CD4-positive, CD25-positive, alpha-beta regulatory T cell (primary cell): ENCODE measurements at regions not wholly inside any gene's neighbourhood (a gene's known extent, or its start where the extent isn't known, plus 50 kb on each side); places are given as distances from the start of the nearest gene placed in this dataset.

Experiments used
- ATAC-seq, 2 donors: fragments of 150-1000 bp; cut with Tn5 transposase; one replicate each; pipeline ENCODE4 v1.10.0; 2021; ENCODE audit warnings: low read depth in 2 of 2, moderate number of reproducible peaks in 2 of 2, moderate library complexity in 1 of 2
- DNase-seq, 3 donors: peaks; one replicate each; pipeline versions ENCODE4 v3.0.0 to v3.0.0-alpha.2; 2012 to 2022; ENCODE audit warnings: mixed read lengths in 1 of 3
- H3K27ac ChIP-seq: one replicate; pipeline ENCODE4 v1.7.0; 2013; ENCODE audit warnings: mild to moderate bottlenecking, low read length; ENCODE audit not compliant: insufficient read depth, poor library complexity, severe bottlenecking
- H3K27me3 ChIP-seq: one replicate; pipeline ENCODE4 v1.7.0; 2013; ENCODE audit warnings: low read length; ENCODE audit not compliant: control insufficient read depth, insufficient read depth
- H3K36me3 ChIP-seq: one replicate; pipeline ENCODE4 v1.7.0; 2013; ENCODE audit warnings: mild to moderate bottlenecking, low read length, moderate library complexity; ENCODE audit not compliant: control insufficient read depth, insufficient read depth
- H3K4me1 ChIP-seq: 2 replicates; pipeline ENCODE4 v1.7.0; 2013; ENCODE audit warnings: mild to moderate bottlenecking, low read length; ENCODE audit not compliant: insufficient read depth, control insufficient read depth, poor library complexity, severe bottlenecking
- H3K4me3 ChIP-seq: one replicate; pipeline ENCODE4 v1.7.0; 2013; ENCODE audit warnings: low read depth, mild to moderate bottlenecking, low read length, moderate library complexity
- H3K9me3 ChIP-seq, 2 experiments: 1 replicate in 1 of 2; 2 replicates in 1 of 2; pipeline ENCODE4 v1.7.0; 2013; ENCODE audit warnings: low read length in 2 of 2, mild to moderate bottlenecking in 1 of 2, moderate library complexity in 1 of 2; ENCODE audit not compliant: control insufficient read depth in 2 of 2
- H3K27ac Mint-ChIP-seq, 3 donors: one replicate each; pipeline ENCODE4 v1.8.0; 2020 to 2022; ENCODE audit warnings: mild to moderate bottlenecking in 3 of 3, mixed read lengths in 3 of 3, moderate library complexity in 2 of 3
- H3K27me3 Mint-ChIP-seq: one replicate; pipeline ENCODE4 v1.8.0; 2022; ENCODE audit warnings: mild to moderate bottlenecking, mixed read lengths
- H3K36me3 Mint-ChIP-seq: one replicate; pipeline ENCODE4 v1.8.0; 2020; ENCODE audit warnings: mixed read lengths
- H3K4me1 Mint-ChIP-seq, 4 donors: one replicate each; pipeline ENCODE4 v1.8.0; 2020 to 2022; ENCODE audit warnings: mixed read lengths in 4 of 4, mild to moderate bottlenecking in 1 of 4
- H3K4me3 Mint-ChIP-seq, 4 donors: one replicate each; pipeline ENCODE4 v1.8.0; 2020 to 2022; ENCODE audit warnings: mild to moderate bottlenecking in 4 of 4, mixed read lengths in 4 of 4, moderate library complexity in 3 of 4
- H3K9me3 Mint-ChIP-seq, 7 donors: one replicate each; pipeline ENCODE4 v1.8.0; 2020 to 2022; ENCODE audit warnings: mixed read lengths in 7 of 7, mild to moderate bottlenecking in 3 of 7, moderate library complexity in 2 of 7

DNA sequence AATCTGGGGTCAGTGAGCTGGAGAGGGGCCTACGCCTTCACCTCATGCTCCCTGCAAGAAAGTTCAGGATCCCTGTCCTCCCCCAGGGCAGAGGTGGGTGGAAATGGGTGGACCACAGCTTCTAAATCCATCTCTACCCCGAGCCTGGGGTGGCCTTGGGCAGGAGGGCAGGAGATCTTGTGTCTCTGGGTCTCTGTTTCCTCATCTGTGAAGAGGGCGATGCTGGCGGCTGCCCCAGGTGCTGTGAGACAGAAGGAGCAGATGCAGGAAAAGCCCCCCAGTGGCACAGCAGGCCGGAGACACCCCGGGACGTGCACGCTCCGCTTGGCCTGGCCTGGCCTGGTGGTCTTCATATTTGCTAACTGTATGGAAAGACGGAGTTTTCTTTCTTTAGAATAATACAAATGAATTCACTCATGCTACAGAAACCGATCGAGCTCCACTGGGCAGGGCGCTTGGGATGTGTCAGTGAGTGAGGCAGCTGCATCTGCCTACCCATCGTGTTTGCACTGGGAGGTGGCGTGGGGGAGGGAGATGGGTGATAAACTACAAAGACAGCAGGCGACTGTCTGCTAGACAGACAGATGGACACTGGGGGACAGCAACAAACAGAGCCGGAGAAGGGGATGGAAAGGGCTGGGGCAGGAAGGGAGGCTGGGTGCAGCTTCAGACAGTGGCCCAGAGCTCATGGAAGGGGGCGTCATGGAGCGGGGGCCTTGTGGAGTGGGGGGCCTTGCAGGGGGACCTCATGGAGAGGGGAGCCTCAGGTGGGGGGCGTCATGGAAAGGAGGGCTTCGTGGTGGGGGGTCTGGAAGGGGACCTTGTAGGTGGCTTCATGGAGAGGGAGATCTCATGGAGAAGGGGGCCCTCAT is 136.2 kb downstream of the CPZ start:
- DNase-seq, result no peak
- Histone ChIP-seq H3K27me3 (no peaks in the 10 kb centered on the region), H3K4me1 (no peaks in the 10 kb centered on the region), H3K27ac (no peak overlapping the region), H3K9me3 (no peaks in the 10 kb centered on the region), H3K4me3 (no peak overlapping the region), H3K36me3 (no peaks in the 10 kb centered on the region)
- Mint-ChIP-seq H3K36me3 (no peaks in the 10 kb centered on the region), H3K4me1 (no peaks in the 10 kb centered on the region), H3K27me3 (no peaks in the 10 kb centered on the region), H3K27ac (no peak overlapping the region), H3K4me3 (no peak overlapping the region), H3K9me3 (peaks cover 0 to 2% (median 1%) of the 10 kb centered on the region in 7 donors)
- ATAC-seq, result no peak

DNA sequence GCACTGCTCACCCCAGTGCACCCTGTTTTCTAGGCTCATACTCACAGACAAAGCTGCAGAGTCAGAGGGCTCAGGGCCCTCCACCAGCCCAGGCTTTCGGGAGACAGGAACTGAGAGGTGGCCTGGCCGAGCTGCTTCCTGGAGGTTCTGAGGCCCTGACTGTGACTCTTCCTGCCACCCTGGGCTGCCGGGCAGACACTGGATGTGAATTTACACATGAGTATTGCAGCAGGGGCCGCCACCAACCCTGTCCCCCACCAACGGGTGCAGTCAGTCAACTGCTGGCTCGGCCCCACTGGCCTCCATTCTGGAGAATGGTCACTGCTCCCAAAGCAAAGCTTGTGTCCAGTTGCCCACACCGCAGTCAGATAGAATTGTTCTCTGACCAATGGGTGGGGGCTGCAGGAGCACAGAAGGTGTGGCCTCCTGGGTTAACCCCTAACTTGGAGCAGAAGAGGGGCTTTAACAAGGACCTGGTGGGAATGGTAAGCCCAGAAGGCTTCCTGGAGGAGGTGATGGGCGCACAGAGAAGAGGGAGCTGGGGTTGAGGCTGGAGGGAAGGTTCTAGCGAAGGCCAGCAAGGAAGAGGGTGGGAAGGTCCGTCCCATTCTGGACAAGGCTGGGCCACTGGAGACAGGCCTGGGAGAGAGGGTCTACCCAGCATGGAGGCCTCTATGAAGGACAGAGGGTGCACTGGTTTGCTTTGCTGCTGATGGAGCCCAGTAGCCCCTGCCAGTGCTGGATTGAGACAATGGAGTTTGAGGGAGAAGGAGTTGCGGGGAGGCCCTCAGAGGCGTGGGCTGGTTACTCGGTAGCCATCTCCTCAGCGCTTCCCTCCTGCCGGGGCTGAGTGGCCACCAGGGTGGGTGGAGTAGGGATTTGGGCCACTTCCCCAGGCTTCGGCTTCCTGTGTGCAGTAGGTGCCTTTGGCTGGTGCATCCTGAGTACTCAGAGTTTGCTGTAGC is 135.3 kb downstream of the CPZ start:
- Histone ChIP-seq H3K27me3 (no peaks in the 10 kb centered on the region), H3K4me3 (no peak overlapping the region), H3K27ac (no peak overlapping the region), H3K36me3 (no peaks in the 10 kb centered on the region), H3K9me3 (no peaks in the 10 kb centered on the region), H3K4me1 (no peaks in the 10 kb centered on the region)
- peaks cover 0 to 4% (median 1%) of the 10 kb centered on the region in 7 donors for H3K9me3 Mint-ChIP-seq
- H3K36me3 Mint-ChIP-seq, result no peaks in the 10 kb centered on the region
- no peak for ATAC-seq
- H3K4me3 Mint-ChIP-seq, result no peak overlapping the region
- H3K4me1 Mint-ChIP-seq, result no peaks in the 10 kb centered on the region
- no peaks in the 10 kb centered on the region for H3K27me3 Mint-ChIP-seq
- DNase-seq, result no peak
- no peak overlapping the region for H3K27ac Mint-ChIP-seq

GRCh38 chr4:8727131-8727530 is 134.6 kb downstream of the CPZ start:
- Mint-ChIP-seq H3K9me3 (peaks cover 0 to 4% (median 1%) of the 10 kb centered on the region in 7 donors), H3K27me3 (no peaks in the 10 kb centered on the region), H3K36me3 (no peaks in the 10 kb centered on the region), H3K4me3 (no peak overlapping the region), H3K4me1 (no peaks in the 10 kb centered on the region), H3K27ac (no peak overlapping the region)
- Histone ChIP-seq H3K4me3 (no peak overlapping the region), H3K9me3 (no peaks in the 10 kb centered on the region), H3K27me3 (no peaks in the 10 kb centered on the region), H3K4me1 (no peaks in the 10 kb centered on the region), H3K36me3 (no peaks in the 10 kb centered on the region), H3K27ac (no peak overlapping the region)
- ATAC-seq, result no peak
- DNase-seq, result no peak

DNA sequence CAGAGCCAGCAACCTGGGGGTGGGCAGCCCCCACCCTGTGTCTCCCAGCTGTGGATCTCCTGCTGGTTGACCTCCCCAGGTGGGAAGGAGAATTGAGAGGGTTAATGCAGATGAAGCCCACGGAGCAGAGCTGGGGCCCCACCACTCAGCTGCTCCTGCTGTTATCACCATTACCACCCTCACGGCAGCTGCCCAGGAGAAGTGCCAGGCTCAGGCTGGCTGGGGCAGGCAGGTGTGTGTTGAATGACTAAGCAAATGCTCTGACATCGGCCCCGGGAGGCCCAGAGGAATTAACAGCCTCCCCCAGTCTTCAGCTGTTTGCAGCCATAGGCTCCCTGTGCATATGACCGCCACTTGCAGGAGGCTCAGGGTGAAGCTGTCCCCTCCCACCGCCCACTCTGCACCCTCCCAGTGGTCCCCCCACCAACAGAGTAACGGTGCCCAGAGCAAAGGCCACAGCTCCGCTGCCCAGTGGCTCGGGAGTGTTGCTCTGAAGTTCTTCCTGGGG is 133.8 kb downstream of the CPZ start:
- DNase-seq (no peak), ATAC-seq (no peak)
- no peaks in the 10 kb centered on the region for H3K36me3 Mint-ChIP-seq
- no peaks in the 10 kb centered on the region for H3K27me3 ChIP-seq
- H3K27me3 Mint-ChIP-seq, result no peaks in the 10 kb centered on the region
- no peak overlapping the region for H3K27ac ChIP-seq
- H3K9me3 Mint-ChIP-seq, result peaks cover 0 to 4% (median 0%) of the 10 kb centered on the region in 7 donors
- no peaks in the 10 kb centered on the region for H3K4me1 Mint-ChIP-seq
- no peak overlapping the region for H3K4me3 ChIP-seq
- no peaks in the 10 kb centered on the region for H3K4me1 ChIP-seq
- H3K4me3 Mint-ChIP-seq, result no peak overlapping the region
- H3K9me3 ChIP-seq, result no peaks in the 10 kb centered on the region
- H3K36me3 ChIP-seq, result no peaks in the 10 kb centered on the region
- no peak overlapping the region for H3K27ac Mint-ChIP-seq

GRCh38 chr4:8725845-8726244 is 133.3 kb downstream of the CPZ start:
- H3K27ac ChIP-seq, result no peak overlapping the region
- Mint-ChIP-seq H3K27ac (no peak overlapping the region), H3K9me3 (peaks cover 0 to 6% (median 0%) of the 10 kb centered on the region in 7 donors), H3K27me3 (no peaks in the 10 kb centered on the region), H3K4me1 (no peaks in the 10 kb centered on the region), H3K36me3 (no peaks in the 10 kb centered on the region), H3K4me3 (no peak overlapping the region)
- no peaks in the 10 kb centered on the region for H3K4me1 ChIP-seq
- H3K4me3 ChIP-seq, result no peak overlapping the region
- ATAC-seq (no peak), DNase-seq (no peak)
- no peaks in the 10 kb centered on the region for H3K9me3 ChIP-seq
- H3K36me3 ChIP-seq, result no peaks in the 10 kb centered on the region
- no peaks in the 10 kb centered on the region for H3K27me3 ChIP-seq

DNA sequence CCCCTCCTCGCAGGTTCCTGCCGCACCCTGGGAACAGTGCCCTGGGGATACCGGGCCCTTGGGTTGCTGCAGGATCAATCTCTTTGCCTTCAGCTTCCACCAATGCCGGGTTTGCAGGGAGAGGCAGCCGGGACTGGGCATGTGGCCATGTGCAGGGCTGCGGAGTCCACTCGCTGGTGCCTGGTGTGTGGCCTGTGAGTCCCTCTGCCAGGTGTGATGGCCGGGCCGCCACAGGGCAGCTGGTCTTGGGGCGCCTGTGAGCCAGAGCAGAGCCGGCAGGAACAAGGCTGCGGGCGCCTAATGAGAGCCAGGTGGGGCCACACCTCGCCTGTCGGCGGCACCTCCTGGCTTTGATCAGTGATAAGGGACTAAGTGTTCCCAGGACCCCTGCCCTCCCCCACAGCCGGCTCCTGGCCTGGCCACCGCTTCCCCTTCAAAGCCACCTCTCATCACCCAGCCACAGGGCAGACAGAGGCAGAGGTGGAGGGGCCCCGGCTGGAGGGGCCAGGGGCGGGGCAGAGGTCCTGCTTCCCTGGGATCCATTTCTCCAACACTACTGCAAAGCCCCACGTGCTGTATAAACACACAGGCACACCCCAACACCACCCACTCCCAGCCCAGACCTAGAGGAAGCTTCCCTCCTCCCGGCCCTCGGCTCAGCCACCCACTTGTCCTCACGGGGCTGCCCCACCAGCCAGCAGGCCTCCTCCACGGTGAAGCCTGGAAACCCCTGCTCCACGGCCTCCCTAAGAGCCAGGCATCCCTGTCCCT is 132.7 kb downstream of the CPZ start:
- H3K36me3 ChIP-seq, result no peaks in the 10 kb centered on the region
- Mint-ChIP-seq H3K9me3 (peaks cover 0 to 7% (median 0%) of the 10 kb centered on the region in 7 donors), H3K27ac (no peak overlapping the region), H3K27me3 (no peaks in the 10 kb centered on the region), H3K4me3 (no peak overlapping the region), H3K36me3 (no peaks in the 10 kb centered on the region), H3K4me1 (no peaks in the 10 kb centered on the region)
- H3K4me1 ChIP-seq, result no peaks in the 10 kb centered on the region
- DNase-seq (no peak), ATAC-seq (no peak)
- H3K27me3 ChIP-seq, result no peaks in the 10 kb centered on the region
- H3K27ac ChIP-seq, result no peak overlapping the region
- H3K4me3 ChIP-seq, result no peak overlapping the region
- H3K9me3 ChIP-seq, result no peaks in the 10 kb centered on the region

GRCh38 chr4:8724436-8725070 is 132.0 kb downstream of the CPZ start:
- H3K4me1 Mint-ChIP-seq, result no peaks in the 10 kb centered on the region
- peaks cover 0 to 7% (median 1%) of the 10 kb centered on the region in 7 donors for H3K9me3 Mint-ChIP-seq
- no peak overlapping the region for H3K27ac ChIP-seq
- no peak overlapping the region for H3K27ac Mint-ChIP-seq
- no peak overlapping the region for H3K4me3 Mint-ChIP-seq
- H3K4me1 ChIP-seq, result no peaks in the 10 kb centered on the region
- H3K36me3 Mint-ChIP-seq, result no peaks in the 10 kb centered on the region
- no peak for DNase-seq
- H3K36me3 ChIP-seq, result no peaks in the 10 kb centered on the region
- no peaks in the 10 kb centered on the region for H3K9me3 ChIP-seq
- H3K27me3 ChIP-seq, result no peaks in the 10 kb centered on the region
- ATAC-seq, result no peak
- no peak overlapping the region for H3K4me3 ChIP-seq
- H3K27me3 Mint-ChIP-seq, result no peaks in the 10 kb centered on the region
